ENCODE measurements at regions not wholly inside any gene's neighbourhood (a gene's known extent, or its start where the extent isn't known, plus 50 kb on each side); places are given as distances from the start of the nearest gene placed in this dataset.
A peak's percentile ranks its signal among the peaks of the same experiment; 100 is the strongest.

DNA sequence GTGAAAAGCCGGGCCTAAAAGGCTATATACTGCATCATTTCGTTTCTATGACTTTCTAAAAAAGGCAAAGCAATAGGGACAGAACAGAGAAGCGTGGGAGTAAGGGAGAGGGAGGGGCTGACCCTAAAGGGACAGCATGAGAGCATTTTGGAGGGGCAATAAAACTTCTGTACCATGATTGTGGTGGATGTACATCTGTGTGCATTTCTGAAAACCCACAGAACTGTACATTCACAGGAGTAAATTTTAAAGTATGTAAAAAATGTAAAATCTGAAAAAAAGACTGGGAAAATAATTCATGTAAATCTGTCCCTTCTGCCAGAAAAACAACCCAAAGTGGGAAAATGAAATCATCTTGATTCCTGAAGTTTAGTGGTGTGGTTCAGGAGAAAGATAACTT lies 235.4 kb downstream of the CENPF start:
- Histone ChIP-seq H2AK9ac (replicated peaks; ENCODE audit: low read depth, low read length, poor library complexity) (no peak overlapping the region), H3K4me1 (ENCODE audit: control insufficient read depth, insufficient read depth, low read length) (peaks cover 13% of the 10 kb centered on the region), H3K79me1 (ENCODE audit: low read depth in 1 of 2, low read length in 2 of 2) (no peaks in the 10 kb centered on the region), H2AK5ac (ENCODE audit: low read depth, low read length) (no peak overlapping the region), H2BK120ac (ENCODE audit: low read depth, low read length) (peak overlapping the region; percentile 87), H2AFZ (replicated peaks; ENCODE audit: low read length, poor library complexity) (no peak overlapping the region), H3K56ac (ENCODE audit: extremely low read depth, insufficient read depth, low read length) (no peak overlapping the region), H4K8ac (ENCODE audit: low read depth in 2 of 2, low read length in 2 of 2) (peak overlapping the region; percentile 47 to 51; a peak in 3 of 4 replicates), H3K14ac (replicated peaks; ENCODE audit: low read depth, low read length) (peak overlapping the region; percentile 81; the same call in 1 of the 2 replicates), H3K4ac (ENCODE audit: low read depth, low read length) (peak overlapping the region; percentile 48; the same call in 1 of the 2 replicates), H3K9me1 (ENCODE audit: insufficient read depth, low read length) (peaks cover 6% of the 10 kb centered on the region; the same call in 1 of the 2 replicates), H3K4me2 (ENCODE audit: low read depth, low read length) (peak overlapping the region; percentile 63; the same call in 1 of the 2 replicates), H3K27ac (ENCODE audit: insufficient read depth, low read length) (no peak overlapping the region), H3K9ac (ENCODE audit: low read depth, low read length) (no peak overlapping the region), H4K20me1 (ENCODE audit: insufficient read depth, low read length) (no peaks in the 10 kb centered on the region), H3K23ac (ENCODE audit: low read depth, low read length) (peak overlapping the region; percentile 91; the same call in 1 of the 2 replicates), H3K9me3 (ENCODE audit: control insufficient read depth, insufficient read depth, low read length) (no peaks in the 10 kb centered on the region), H3K18ac (ENCODE audit: low read depth, low read length) (peak overlapping the region; percentile 73; the same call in 1 of the 2 replicates), H4K5ac (ENCODE audit: low read depth, low read length) (peak overlapping the region; percentile 15; the same call in 1 of the 2 replicates), H3K27me3 (ENCODE audit: control insufficient read depth, insufficient read depth, low read length) (no peaks in the 10 kb centered on the region), H2BK20ac (ENCODE audit: low read depth, low read length) (peak overlapping the region; percentile 88; the same call in 1 of the 2 replicates), H2BK5ac (ENCODE audit: low read depth, low read length, poor library complexity, severe bottlenecking) (peak overlapping the region; percentile 84), H2BK15ac (ENCODE audit: low read depth, low read length) (peak overlapping the region; percentile 6; the same call in 2 of the 3 replicates), H3K36me3 (ENCODE audit: control insufficient read depth, insufficient read depth, low read length) (no peaks in the 10 kb centered on the region), H4K91ac (ENCODE audit: insufficient read depth, low read depth, low read length) (no peak overlapping the region; the same call in 1 of the 2 replicates), H3K4me3 (ENCODE audit: insufficient read depth, low read depth, low read length) (no peak overlapping the region)
- ChIA-PET POLR2A (ENCODE audit: unreplicated experiment) (no interaction called here), CTCF (no interaction called here)
- TF ChIP-seq, protein P1, sequence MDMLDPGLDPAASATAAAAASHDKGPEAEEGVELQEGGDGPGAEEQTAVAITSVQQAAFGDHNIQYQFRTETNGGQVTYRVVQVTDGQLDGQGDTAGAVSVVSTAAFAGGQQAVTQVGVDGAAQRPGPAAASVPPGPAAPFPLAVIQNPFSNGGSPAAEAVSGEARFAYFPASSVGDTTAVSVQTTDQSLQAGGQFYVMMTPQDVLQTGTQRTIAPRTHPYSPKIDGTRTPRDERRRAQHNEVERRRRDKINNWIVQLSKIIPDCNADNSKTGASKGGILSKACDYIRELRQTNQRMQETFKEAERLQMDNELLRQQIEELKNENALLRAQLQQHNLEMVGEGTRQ (IDR thresholded peaks at IDR 0.05; ENCODE audit: low read depth, low read length) = no peak
- no peak for TF ChIP-seq MAZ (IDR thresholded peaks at IDR 0.05; ENCODE audit: borderline replicate concordance, low read depth, low read length)
- no peak for TF ChIP-seq BHLHE40 (IDR thresholded peaks at IDR 0.05; ENCODE audit: low read depth, low read length)
- no peak for TF ChIP-seq POLR2A (IDR thresholded peaks at IDR 0.05; ENCODE audit: low read depth, low read length)
- no peak for TF ChIP-seq RAD21 (IDR thresholded peaks at IDR 0.05; ENCODE audit: low read length)
- DNase-seq (peak; percentile 90), ATAC-seq (ENCODE audit: low read depth) (peak; percentile 71)
- no TSS peak for BruUV-seq (replicated peaks)
- no CpG with 5 or more reads among the region's 3 CpGs for WGBS, 2 experiments (ENCODE audit: extremely low coverage in 2 of 2, insufficient read length in 1 of 2)
- intact Hi-C loops (cut with micrococcal nuclease) = no loop called here
- in situ Hi-C loops (cut with MboI; ENCODE audit: low sequenced_read_pairs) = no loop called here
- dilution Hi-C loops (cut with HindIII; ENCODE audit: low sequenced_read_pairs, unreplicated experiment) = no loop called here

All from IMR-90 (cell line).